ENCODE measurements at regions not wholly inside any gene's neighbourhood (a gene's known extent, or its start where the extent isn't known, plus 50 kb on each side); places are given as distances from the start of the nearest gene placed in this dataset.

- no peaks in the 10 kb centered on the region for H3K36me3 ChIP-seq (ENCODE audit: control insufficient read depth in 1 of 2, insufficient read depth in 2 of 2, low read length in 2 of 2)
- POLR2A ChIA-PET: no interaction called here
- BruUV-seq (replicated peaks): no TSS peak
- no peaks in the 10 kb centered on the region for H3K4me1 ChIP-seq (ENCODE audit: control insufficient read depth in 1 of 2, insufficient read depth in 2 of 2, low read length in 2 of 2)
- H3K27ac ChIP-seq (ENCODE audit: low read depth, low read length): no peak overlapping the region
- H3K4me3 ChIP-seq (replicated peaks in 1 of 2; ENCODE audit: low read depth in 1 of 2, low read length in 2 of 2): no peak overlapping the region
- no peak overlapping the region for H3K4me2 ChIP-seq (ENCODE audit: low read length)
- H3K9me2 ChIP-seq (ENCODE audit: insufficient read depth): no peaks in the 10 kb centered on the region; the same call in 1 of the 2 replicates
- H2AFZ ChIP-seq (ENCODE audit: low read depth, low read length, poor library complexity, severe bottlenecking): no peak overlapping the region
- H3K9ac ChIP-seq (ENCODE audit: low read length): no peak overlapping the region
- ATAC-seq (no peak), DNase-seq (ENCODE audit: low read depth, low spot score) (no peak)
- TF ChIP-seq CBX3 (IDR thresholded peaks at IDR 0.05; ENCODE audit: low read depth) (no peak), EZH2 (IDR thresholded peaks at IDR 0.05) (no peak), EGR1 (IDR thresholded peaks at IDR 0.05; ENCODE audit: low read depth) (no peak), ELF1 (IDR thresholded peaks at IDR 0.05; ENCODE audit: borderline replicate concordance, low read depth) (no peak), POLR2A (IDR thresholded peaks at IDR 0.05; ENCODE audit: borderline replicate concordance, extremely low read depth, insufficient read depth, insufficient read length) (no peak), POLR2AphosphoS5 (IDR thresholded peaks at IDR 0.05; ENCODE audit: low read depth, low read length) (no peak), CEBPB (IDR thresholded peaks at IDR 0.05; ENCODE audit: low read depth) (no peak), SP1 (IDR thresholded peaks at IDR 0.05; ENCODE audit: low read depth) (no peak), FOSL1 (IDR thresholded peaks at IDR 0.05; ENCODE audit: low read depth) (no peak), ZFX (IDR thresholded peaks at IDR 0.05) (no peak), SIN3A (IDR thresholded peaks at IDR 0.05; ENCODE audit: low read depth) (no peak)
- TF ChIP-seq, protein P1, sequence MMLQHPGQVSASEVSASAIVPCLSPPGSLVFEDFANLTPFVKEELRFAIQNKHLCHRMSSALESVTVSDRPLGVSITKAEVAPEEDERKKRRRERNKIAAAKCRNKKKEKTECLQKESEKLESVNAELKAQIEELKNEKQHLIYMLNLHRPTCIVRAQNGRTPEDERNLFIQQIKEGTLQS (IDR thresholded peaks at IDR 0.05): no peak
- RAD21 ChIA-PET (ENCODE audit: low non-redundant PET in 1 of 2, low total read pairs in 2 of 2, uncharacterized antibody in 2 of 2, unreplicated experiment in 2 of 2): interaction anchor here (1.3 to 1.4 kb wide), 2 partner anchors 41 kb away, joined by 8 to 11 read pairs; no protein-coding TSS in a partner anchor
- no peaks in the 10 kb centered on the region for H3K9me3 ChIP-seq (ENCODE audit: control insufficient read depth in 1 of 2, insufficient read depth in 1 of 2, low read depth in 1 of 2, low read length in 2 of 2)
- H3K79me2 ChIP-seq (ENCODE audit: insufficient read depth, low read length): no peaks in the 10 kb centered on the region
- intact Hi-C loops (cut with micrococcal nuclease): loop anchor here (2.0 kb wide), 1 partner anchor 368 kb away; no protein-coding TSS in a partner anchor
- CTCF ChIA-PET: interaction anchor here (0.7 to 2.9 kb wide), 17 partner anchors 14 to 861 kb away, joined by 3 to 103 read pairs (median 4); partner anchors contain the start of gene VEPH1
- no peaks in the 10 kb centered on the region for H3K27me3 ChIP-seq (ENCODE audit: insufficient read depth, low read length)
- H4K20me1 ChIP-seq (ENCODE audit: insufficient read depth): no peaks in the 10 kb centered on the region
These were observed 70.1 kb upstream of the VEPH1 start for GRCh38 chr3:157573281-157573680.
